Endodermal cell (in vitro differentiated cells): ENCODE measurements at regions not wholly inside any gene's neighbourhood (a gene's known extent, or its start where the extent isn't known, plus 50 kb on each side); places are given as distances from the start of the nearest gene placed in this dataset.

Source experiments
- DNase-seq: peaks from one replicate; pipeline ENCODE4 v3.0.0-alpha.2; 2017
- H3K27ac ChIP-seq: 2 replicates; pipeline ENCODE4 v1.5.1; 2013; ENCODE audit warnings: mild to moderate bottlenecking, low read depth, low read length, moderate library complexity
- H3K27me3 ChIP-seq: 2 replicates; pipeline ENCODE4 v1.6.1; 2013; ENCODE audit warnings: mild to moderate bottlenecking, low read length, moderate library complexity; ENCODE audit not compliant: insufficient read depth, control insufficient read depth, poor library complexity, severe bottlenecking
- H3K36me3 ChIP-seq: 2 replicates; pipeline ENCODE4 v1.7.0; 2013; ENCODE audit warnings: mild to moderate bottlenecking, low read length, moderate library complexity; ENCODE audit not compliant: control insufficient read depth, insufficient read depth
- H3K4me1 ChIP-seq: one replicate; pipeline ENCODE4 v1.7.0; 2013; ENCODE audit warnings: low read length; ENCODE audit not compliant: control insufficient read depth, insufficient read depth
- H3K4me3 ChIP-seq: 2 replicates; pipeline ENCODE4 v1.5.1; 2013; ENCODE audit warnings: mild to moderate bottlenecking, low read length, moderate library complexity
- H3K9ac ChIP-seq: 2 replicates; pipeline ENCODE4 v1.6.1; 2013; ENCODE audit warnings: mild to moderate bottlenecking, low read length, moderate library complexity; ENCODE audit not compliant: poor library complexity, severe bottlenecking; ENCODE audit errors: extremely low read depth
- H3K9me3 ChIP-seq: 2 replicates; pipeline ENCODE4 v1.6.1; 2013; ENCODE audit warnings: mild to moderate bottlenecking, low read length, moderate library complexity; ENCODE audit not compliant: control insufficient read depth
- H3K27ac Mint-ChIP-seq: 2 replicates; pipeline ENCODE4 v1.8.0; 2020; ENCODE audit warnings: mixed read lengths
- H3K27me3 Mint-ChIP-seq: 2 replicates; pipeline ENCODE4 v1.8.0; 2021; ENCODE audit warnings: mild to moderate bottlenecking, mixed read lengths; ENCODE audit not compliant: insufficient read depth
- H3K36me3 Mint-ChIP-seq: 2 replicates; pipeline ENCODE4 v1.8.0; 2020; ENCODE audit warnings: low read depth, mixed read lengths
- H3K4me1 Mint-ChIP-seq: 2 replicates; pipeline ENCODE4 v1.8.0; 2020; ENCODE audit warnings: mixed read lengths
- H3K4me3 Mint-ChIP-seq: 2 replicates; pipeline ENCODE4 v1.8.0; 2020; ENCODE audit warnings: mild to moderate bottlenecking, moderate library complexity, mixed read lengths
- H3K9me3 Mint-ChIP-seq: 2 replicates; pipeline ENCODE4 v1.8.0; 2020; ENCODE audit warnings: mild to moderate bottlenecking, mixed read lengths
- WGBS, 2 experiments: methylation state at CpG; one replicate each; pipeline versions ENCODE4 v1.1.5 to v1.1.7; 2013; ENCODE audit warnings: missing lambda C conversion rate in 2 of 2, mixed read lengths in 1 of 2; ENCODE audit not compliant: insufficient coverage in 1 of 2, insufficient read length in 1 of 2; 5-methylcytosine and 5-hydroxymethylcytosine counted together
- TF ChIP-seq, protein P1 (sequence below): fragments of 200-600 bp; sonication (generic); conservative IDR thresholded peaks from 2 replicates; pipeline ENCODE4 v1.5.0; 2021; ENCODE audit warnings: antibody characterized with exemption, mild to moderate bottlenecking

DNA sequence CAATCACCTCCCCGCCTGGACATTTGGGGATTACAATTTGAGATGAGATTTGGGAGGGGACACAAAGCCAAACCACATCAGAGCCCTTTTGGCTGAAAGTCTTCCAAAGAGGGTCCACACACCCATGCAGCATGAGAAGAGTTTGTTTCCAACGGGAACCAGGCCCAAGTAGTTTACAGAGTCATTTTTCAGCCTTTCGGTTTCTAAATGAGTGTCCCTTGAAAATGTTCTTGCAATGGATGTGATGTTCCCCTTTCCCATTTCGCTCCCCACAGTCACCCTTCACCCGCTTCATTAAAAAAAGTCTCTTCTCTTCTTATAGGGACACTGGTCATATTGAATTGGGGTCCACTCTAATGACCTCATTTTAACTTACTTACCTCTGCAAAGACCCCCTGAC is 157.4 kb downstream of the ARL4C start:
- no peaks in the 10 kb centered on the region for H3K9me3 Mint-ChIP-seq
- 94 to 96% methylated on average over 3 to 5 of the region's 5 CpGs for WGBS, 2 experiments
- DNase-seq, result no peak
- no peak overlapping the region for H3K4me3 ChIP-seq
- no peak overlapping the region for H3K4me3 Mint-ChIP-seq
- peaks cover 4% of the 10 kb centered on the region for H3K4me1 Mint-ChIP-seq
- no peaks in the 10 kb centered on the region for H3K36me3 ChIP-seq
- no peak overlapping the region for H3K9ac ChIP-seq
- no peak overlapping the region for H3K27ac Mint-ChIP-seq
- H3K27ac ChIP-seq, result no peak overlapping the region
- TF ChIP-seq, protein P1, sequence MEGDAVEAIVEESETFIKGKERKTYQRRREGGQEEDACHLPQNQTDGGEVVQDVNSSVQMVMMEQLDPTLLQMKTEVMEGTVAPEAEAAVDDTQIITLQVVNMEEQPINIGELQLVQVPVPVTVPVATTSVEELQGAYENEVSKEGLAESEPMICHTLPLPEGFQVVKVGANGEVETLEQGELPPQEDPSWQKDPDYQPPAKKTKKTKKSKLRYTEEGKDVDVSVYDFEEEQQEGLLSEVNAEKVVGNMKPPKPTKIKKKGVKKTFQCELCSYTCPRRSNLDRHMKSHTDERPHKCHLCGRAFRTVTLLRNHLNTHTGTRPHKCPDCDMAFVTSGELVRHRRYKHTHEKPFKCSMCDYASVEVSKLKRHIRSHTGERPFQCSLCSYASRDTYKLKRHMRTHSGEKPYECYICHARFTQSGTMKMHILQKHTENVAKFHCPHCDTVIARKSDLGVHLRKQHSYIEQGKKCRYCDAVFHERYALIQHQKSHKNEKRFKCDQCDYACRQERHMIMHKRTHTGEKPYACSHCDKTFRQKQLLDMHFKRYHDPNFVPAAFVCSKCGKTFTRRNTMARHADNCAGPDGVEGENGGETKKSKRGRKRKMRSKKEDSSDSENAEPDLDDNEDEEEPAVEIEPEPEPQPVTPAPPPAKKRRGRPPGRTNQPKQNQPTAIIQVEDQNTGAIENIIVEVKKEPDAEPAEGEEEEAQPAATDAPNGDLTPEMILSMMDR, result no peak
- H3K36me3 Mint-ChIP-seq, result no peaks in the 10 kb centered on the region
- peaks cover under 1% of the 10 kb centered on the region for H3K27me3 Mint-ChIP-seq
- H3K27me3 ChIP-seq, result peaks cover 5% of the 10 kb centered on the region
- H3K4me1 ChIP-seq, result peaks cover 4% of the 10 kb centered on the region
- H3K9me3 ChIP-seq, result no peaks in the 10 kb centered on the region

DNA sequence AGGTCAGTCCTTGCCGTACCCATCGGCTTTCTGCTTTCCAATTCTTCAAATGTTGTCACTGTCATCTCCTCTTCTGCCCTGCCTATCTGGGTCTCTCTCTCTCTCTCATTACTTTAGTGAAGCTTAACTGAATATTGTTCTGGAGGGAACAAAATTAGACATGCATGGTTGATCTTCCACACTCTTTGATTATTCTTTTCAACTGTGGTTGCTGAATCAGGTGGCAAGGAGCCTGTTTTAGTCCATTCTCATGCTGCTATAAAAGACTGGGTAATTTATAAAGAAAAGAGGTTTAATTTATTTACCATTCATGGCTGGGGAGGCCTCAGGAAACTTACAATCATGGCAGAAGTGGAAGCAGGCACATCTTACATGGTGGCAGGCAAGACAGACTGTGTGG is 157.9 kb downstream of the ARL4C start:
- H3K9me3 ChIP-seq, result no peaks in the 10 kb centered on the region
- H3K27me3 Mint-ChIP-seq, result no peaks in the 10 kb centered on the region
- no peak overlapping the region for H3K9ac ChIP-seq
- no peaks in the 10 kb centered on the region for H3K9me3 Mint-ChIP-seq
- no peak overlapping the region for H3K4me3 Mint-ChIP-seq
- no peak overlapping the region for H3K4me3 ChIP-seq
- H3K27ac Mint-ChIP-seq, result no peak overlapping the region
- peaks cover 5% of the 10 kb centered on the region for H3K4me1 Mint-ChIP-seq
- no peak for DNase-seq
- 94 to 98% methylated on average over 2 of the region's 2 CpGs for WGBS, 2 experiments
- H3K36me3 Mint-ChIP-seq, result no peaks in the 10 kb centered on the region
- H3K27ac ChIP-seq, result no peak overlapping the region
- H3K36me3 ChIP-seq, result no peaks in the 10 kb centered on the region
- peaks cover 5% of the 10 kb centered on the region for H3K27me3 ChIP-seq
- TF ChIP-seq, protein P1, result no peak
- H3K4me1 ChIP-seq, result peaks cover 8% of the 10 kb centered on the region

DNA sequence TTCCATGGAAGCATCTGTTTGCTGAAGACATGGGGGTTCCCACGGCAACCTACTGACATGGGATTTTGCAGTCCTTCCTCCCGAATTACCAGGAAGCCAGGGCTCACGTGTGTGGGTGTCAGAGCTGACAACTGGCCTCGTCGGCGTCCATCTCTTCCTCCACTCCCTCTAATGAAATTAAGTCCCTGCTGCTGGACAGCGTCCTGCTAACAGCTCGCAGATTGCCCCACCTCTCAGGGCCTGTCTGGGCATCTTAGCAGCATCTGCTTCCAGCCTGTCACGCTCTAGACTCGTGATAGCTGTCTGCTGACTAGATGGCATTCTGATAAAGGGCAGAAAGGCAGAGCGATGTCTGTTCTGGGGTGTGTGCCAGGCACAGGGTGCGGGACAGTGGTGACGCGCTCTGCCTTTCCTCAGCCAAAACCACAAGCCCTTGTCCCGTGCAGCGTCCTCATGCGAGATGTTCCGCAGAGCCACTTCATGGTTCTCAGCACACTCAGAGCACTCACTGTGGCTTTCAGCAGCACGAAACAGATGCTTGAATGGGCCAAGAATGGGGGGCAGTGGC is 161.1 kb downstream of the ARL4C start:
- H3K4me3 ChIP-seq, result no peak overlapping the region
- H3K4me3 Mint-ChIP-seq, result no peak overlapping the region
- H3K27ac ChIP-seq, result peak overlapping the region; percentile 54
- H3K9ac ChIP-seq, result no peak overlapping the region
- H3K27ac Mint-ChIP-seq, result no peak overlapping the region
- no peaks in the 10 kb centered on the region for H3K9me3 ChIP-seq
- DNase-seq, result peak; percentile 59
- TF ChIP-seq, protein P1, result no peak
- H3K27me3 ChIP-seq, result no peaks in the 10 kb centered on the region
- H3K9me3 Mint-ChIP-seq, result no peaks in the 10 kb centered on the region
- peaks cover 17% of the 10 kb centered on the region for H3K4me1 ChIP-seq
- no peaks in the 10 kb centered on the region for H3K36me3 ChIP-seq
- peaks cover 18% of the 10 kb centered on the region for H3K4me1 Mint-ChIP-seq
- no peaks in the 10 kb centered on the region for H3K27me3 Mint-ChIP-seq
- no peaks in the 10 kb centered on the region for H3K36me3 Mint-ChIP-seq
- WGBS, 2 experiments, result 75 to 82% methylated on average over 16 to 19 of the region's 19 CpGs
